ENCODE measurements at regions not wholly inside any gene's neighbourhood (a gene's known extent, or its start where the extent isn't known, plus 50 kb on each side); places are given as distances from the start of the nearest gene placed in this dataset.

- CTCF ChIA-PET (ENCODE audit: partially characterized antibody), result no interaction called here
These were observed 113.8 kb downstream of the CEP44 start for GRCh38 chr4:174397366-174398155.

More at GRCh38 chr4:174397366-174398155, 113.8 kb downstream of the CEP44 start:
- WGBS, 2 experiments (ENCODE audit: extremely low coverage in 1 of 2, insufficient coverage in 1 of 2, insufficient read length in 1 of 2, insufficient replicate concordance in 2 of 2, low coverage in 1 of 2, low lambda C conversion rate in 2 of 2, missing lambda C conversion rate in 1 of 2), result 91% methylated on average over 3 of the region's 3 CpGs; no CpG with 5 or more reads in 1 of the 2 experiments
- Histone ChIP-seq H3K56ac (replicated peaks; ENCODE audit: insufficient read length, low read depth, low read length) (no peak overlapping the region), H4K20me1 (replicated peaks in 1 of 2; ENCODE audit: control insufficient read depth in 1 of 2, insufficient read depth in 2 of 2, low read length in 2 of 2) (no peaks in the 10 kb centered on the region), H2BK120ac (replicated peaks; ENCODE audit: low read depth, low read length) (no peak overlapping the region), H3K79me2 (ENCODE audit: control insufficient read depth in 1 of 2, insufficient read depth in 2 of 2, low read length in 2 of 2) (no peaks in the 10 kb centered on the region), H3K27me3 (replicated peaks in 1 of 4; ENCODE audit: control insufficient read depth in 3 of 4, extremely low read depth in 1 of 4, insufficient read depth in 3 of 4, low read length in 3 of 4) (no peaks in the 10 kb centered on the region), H3K23ac (ENCODE audit: insufficient read length) (no peak overlapping the region), H3K23me2 (ENCODE audit: low read depth, low read length) (no peaks in the 10 kb centered on the region; the same call in 1 of the 2 replicates), H2BK20ac (ENCODE audit: low read length) (no peak overlapping the region), H2BK5ac (ENCODE audit: low read depth, low read length) (no peak overlapping the region), H3K36me3 (ENCODE audit: control insufficient read depth in 2 of 4, insufficient read depth in 4 of 4, low read length in 3 of 4) (no peaks in the 10 kb centered on the region), H4K8ac (ENCODE audit: extremely low read depth, insufficient read depth, low read length) (no peak overlapping the region), H2BK15ac (ENCODE audit: low read length) (no peak overlapping the region), H3K27ac (ENCODE audit: low read depth, low read length) (no peak overlapping the region), H4K91ac (replicated peaks; ENCODE audit: insufficient read length, low read length) (no peak overlapping the region), H3K4me3 (ENCODE audit: extremely low read depth in 1 of 4, insufficient read depth in 2 of 4, low read depth in 3 of 4, low read length in 4 of 4) (no peak overlapping the region), H3K79me1 (ENCODE audit: low read depth, low read length) (no peaks in the 10 kb centered on the region), H2AFZ (ENCODE audit: low read length) (no peak overlapping the region), H3K14ac (ENCODE audit: insufficient read length) (no peak overlapping the region), H3K4ac (replicated peaks; ENCODE audit: insufficient read length, low read depth, low read length) (no peak overlapping the region), H3K4me2 (ENCODE audit: insufficient read depth in 1 of 2, low read depth in 2 of 2, low read length in 2 of 2) (no peak overlapping the region), H4K5ac (ENCODE audit: insufficient read length, low read depth, low read length) (no peak overlapping the region), H3K9me3 (ENCODE audit: insufficient read depth in 2 of 2, low read depth in 1 of 2, low read length in 1 of 2) (no peaks in the 10 kb centered on the region), H2BK12ac (ENCODE audit: low read depth, low read length) (no peak overlapping the region), H3K9ac (replicated peaks in 1 of 4; ENCODE audit: extremely low read depth in 1 of 4, low read depth in 3 of 4, low read length in 3 of 4) (no peak overlapping the region), H3K4me1 (replicated peaks in 1 of 4; ENCODE audit: control insufficient read depth in 3 of 4, insufficient read depth in 4 of 4, low read length in 3 of 4) (peaks cover 0 to 6% (median 0%) of the 10 kb centered on the region in 4 experiments; a peak in 1 of 7 replicates), H3K18ac (ENCODE audit: extremely low read depth, low read length) (no peak overlapping the region), H2AK5ac (ENCODE audit: low read depth, low read length) (no peak overlapping the region)
- POLR2A ChIA-PET (ENCODE audit: partially characterized antibody), result no interaction called here
- FAIRE-seq, result no peak
- TF ChIP-seq KDM5A (IDR thresholded peaks at IDR 0.05; ENCODE audit: low read length) (no peak), EZH2 (IDR thresholded peaks at IDR 0.05; ENCODE audit: low read depth, low read length, severe bottlenecking) (no peak), RAD21 (IDR thresholded peaks at IDR 0.05 in 1 of 2, conservative IDR thresholded peaks at IDR 0.05 in 1 of 2; ENCODE audit: low read depth in 2 of 2, low read length in 2 of 2) (no peak)
- TF ChIP-seq, protein P1, sequence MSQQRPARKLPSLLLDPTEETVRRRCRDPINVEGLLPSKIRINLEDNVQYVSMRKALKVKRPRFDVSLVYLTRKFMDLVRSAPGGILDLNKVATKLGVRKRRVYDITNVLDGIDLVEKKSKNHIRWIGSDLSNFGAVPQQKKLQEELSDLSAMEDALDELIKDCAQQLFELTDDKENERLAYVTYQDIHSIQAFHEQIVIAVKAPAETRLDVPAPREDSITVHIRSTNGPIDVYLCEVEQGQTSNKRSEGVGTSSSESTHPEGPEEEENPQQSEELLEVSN (IDR thresholded peaks at IDR 0.05), result no peak
- DNase-seq (ENCODE audit: low read depth in 1 of 2, low spot score in 2 of 2), result no peak
